ENCODE measurements at regions not wholly inside any gene's neighbourhood (a gene's known extent, or its start where the extent isn't known, plus 50 kb on each side); places are given as distances from the start of the nearest gene placed in this dataset.

DNA sequence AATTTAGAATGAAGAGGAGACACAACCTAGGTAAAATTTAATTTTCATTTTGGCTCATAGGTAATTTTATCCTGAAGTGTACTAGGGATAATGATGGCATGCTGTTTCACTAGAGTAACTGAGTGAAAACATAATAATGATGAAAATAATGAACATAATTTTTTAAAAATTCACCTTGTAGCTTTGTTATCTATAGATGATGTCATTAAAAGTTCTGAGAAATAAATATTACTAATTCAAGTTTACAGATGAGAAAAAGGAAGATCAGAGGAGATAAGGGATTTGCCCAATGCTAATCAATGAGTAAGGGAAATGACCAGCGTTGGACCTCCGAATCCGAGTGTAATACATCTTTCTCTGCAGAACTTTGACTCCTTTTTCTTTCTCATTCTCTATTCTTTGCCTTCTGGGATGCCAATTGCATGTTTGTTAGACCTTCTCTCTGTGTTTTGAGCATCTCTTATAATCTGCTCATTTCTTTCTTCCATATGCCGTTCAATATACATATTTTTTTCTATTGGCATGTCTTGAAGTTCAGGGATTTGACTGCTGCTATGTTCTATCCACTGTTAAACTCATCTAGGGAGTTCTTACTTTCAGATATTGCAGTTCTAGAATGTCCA lies 186.5 kb downstream of the SNX19 start:
- FAIRE-seq = no peak
- no peak for DNase-seq (ENCODE audit: low spot score)

DNA sequence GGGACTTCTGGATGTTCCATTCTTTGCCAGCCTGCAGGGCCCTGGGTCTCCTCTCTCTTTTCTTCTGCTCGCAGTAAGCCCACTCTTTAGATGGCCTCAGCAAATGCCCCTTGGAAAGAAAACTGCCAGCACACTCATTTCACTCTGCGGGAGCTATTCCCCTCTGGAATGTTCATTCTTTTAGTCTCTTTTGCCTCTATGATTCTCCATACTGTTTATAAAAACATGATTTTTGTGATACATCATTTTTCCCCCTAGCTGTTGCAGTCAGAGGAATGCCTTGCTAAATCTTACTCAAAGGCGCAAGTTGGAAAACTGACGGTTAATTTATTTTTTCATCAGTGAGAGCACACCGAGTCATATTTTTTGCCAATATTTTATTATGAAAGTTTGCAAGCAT lies 184.9 kb downstream of the SNX19 start:
- FAIRE-seq = no peak
- no peak for DNase-seq (ENCODE audit: low spot score)

DNA sequence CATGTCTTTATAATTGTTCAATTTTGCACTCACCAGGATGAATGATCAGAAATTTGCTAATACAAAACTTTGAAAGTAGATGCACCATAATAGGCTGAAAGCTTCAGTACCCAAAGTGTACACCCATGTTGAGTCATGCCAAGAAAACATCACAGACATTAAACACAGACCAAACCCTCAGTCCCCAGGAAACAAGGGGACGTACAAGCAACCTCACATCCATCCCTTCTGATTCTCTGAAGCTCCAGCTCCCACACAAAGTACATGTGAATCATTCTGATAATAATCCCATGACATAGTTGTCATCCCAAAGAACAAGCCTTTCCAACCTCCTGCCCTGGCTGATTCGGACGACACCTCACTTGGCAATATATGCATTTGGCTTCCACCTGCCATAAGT lies 183.8 kb downstream of the SNX19 start:
- no peak for DNase-seq (ENCODE audit: low spot score)
- no peak for FAIRE-seq

DNA sequence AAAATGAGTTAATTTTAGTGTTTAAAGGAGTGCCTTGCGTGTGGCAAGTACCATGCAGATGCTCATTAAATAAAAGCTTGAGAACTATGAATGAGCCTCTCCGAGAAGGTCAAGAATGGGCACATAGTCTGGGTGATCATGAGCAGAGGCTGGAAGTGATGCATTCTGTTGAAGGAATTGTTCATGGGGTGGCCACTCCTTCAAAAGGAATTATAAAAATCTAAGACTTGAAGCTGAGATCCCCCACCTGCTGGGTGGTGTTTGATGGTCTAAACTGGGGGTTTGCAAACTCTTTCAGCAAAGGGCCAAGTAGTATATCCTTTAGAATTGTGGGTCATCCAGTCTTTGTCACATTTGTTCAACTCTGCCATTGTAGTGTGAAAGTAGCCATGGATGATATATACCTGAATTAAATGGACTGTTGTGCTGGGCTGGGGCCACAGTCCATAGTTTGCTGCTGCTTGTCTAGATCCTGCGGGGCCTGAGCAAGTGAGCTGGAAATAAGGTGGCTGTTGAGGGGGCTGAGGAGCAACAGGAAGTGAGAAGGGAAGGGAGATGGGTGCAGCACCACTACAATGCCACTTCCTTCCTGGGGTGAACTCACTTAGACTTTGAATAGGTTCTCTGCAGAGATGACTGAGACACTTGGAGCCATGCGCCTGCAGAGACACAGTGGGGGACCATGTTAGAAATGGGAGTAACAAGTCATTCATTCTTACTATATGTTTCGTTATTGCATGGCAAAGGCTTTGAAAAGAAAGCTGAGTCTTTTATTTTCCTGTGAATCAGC lies 179.0 kb downstream of the SNX19 start:
- DNase-seq (ENCODE audit: low spot score) (no peak), FAIRE-seq (no peak)

DNA sequence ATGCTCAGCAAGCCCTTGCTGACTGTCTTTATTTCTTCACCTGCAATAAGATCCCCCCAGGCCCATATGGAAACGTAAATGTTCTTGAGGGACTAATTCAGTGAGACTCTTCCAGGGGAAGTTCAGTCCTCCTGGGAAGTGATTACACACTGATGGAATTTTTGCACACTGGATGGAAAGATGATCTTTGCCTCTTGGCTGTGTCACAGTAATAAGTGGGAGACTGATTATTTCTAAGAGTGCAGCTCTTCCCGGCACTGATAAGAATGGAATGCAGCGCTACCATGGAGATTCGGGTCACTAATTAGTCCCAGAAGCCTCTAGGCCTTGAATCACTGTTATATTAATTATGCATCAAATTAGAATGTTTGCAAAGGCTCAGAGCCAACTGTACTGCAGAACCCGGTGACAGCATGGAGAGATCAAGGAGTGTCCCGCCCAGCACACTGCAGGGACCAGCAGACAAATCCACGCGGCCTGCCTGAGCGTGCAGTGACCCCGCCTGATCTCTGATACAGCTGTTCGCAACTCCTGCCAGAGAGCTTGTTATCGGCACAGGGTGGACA lies 178.3 kb downstream of the SNX19 start:
- no peak for DNase-seq (ENCODE audit: low spot score)

DNA sequence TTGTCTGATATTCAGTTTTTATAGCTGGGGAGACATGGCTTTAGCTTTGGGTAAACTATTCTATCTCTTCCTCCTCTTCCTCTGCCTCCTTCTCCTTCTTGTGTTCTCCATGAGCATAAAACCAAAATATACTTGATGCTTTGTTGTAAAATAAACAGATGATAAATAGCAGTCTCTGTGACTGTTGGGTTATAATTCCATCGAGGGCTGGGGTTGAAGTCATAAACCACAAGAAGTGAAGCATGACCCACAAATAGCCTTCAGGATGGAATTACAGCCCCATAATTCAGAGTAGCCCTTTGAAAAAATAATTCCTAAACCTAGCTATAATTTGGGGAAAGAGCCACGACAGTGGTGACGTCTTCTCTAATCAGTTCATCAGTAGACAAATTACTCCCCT lies 177.7 kb downstream of the SNX19 start:
- DNase-seq (ENCODE audit: low spot score) (no peak), FAIRE-seq (no peak)

More for the DNA sequence above, 178.3 kb downstream of the SNX19 start:
- FAIRE-seq = no peak

DNA sequence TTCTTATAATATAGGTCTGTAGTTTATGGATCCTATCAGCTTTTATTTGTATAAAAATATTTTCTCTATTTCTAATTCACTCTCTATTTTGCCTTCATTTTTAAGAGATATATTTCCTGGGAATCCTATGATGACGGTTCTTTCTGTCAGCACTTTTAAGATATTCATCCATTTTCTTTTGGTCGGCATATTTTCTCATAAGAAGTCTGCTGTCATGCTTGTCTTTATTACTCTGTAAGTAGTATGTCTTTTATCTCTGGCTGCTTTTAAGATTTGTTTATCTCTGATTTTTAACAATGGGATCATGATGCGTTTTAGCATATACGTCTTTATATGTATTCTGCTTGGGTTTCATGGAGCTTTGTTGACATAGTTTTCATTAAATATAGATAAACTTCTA lies 175.5 kb downstream of the SNX19 start:
- DNase-seq (ENCODE audit: low spot score) (no peak), FAIRE-seq (no peak)

DNA sequence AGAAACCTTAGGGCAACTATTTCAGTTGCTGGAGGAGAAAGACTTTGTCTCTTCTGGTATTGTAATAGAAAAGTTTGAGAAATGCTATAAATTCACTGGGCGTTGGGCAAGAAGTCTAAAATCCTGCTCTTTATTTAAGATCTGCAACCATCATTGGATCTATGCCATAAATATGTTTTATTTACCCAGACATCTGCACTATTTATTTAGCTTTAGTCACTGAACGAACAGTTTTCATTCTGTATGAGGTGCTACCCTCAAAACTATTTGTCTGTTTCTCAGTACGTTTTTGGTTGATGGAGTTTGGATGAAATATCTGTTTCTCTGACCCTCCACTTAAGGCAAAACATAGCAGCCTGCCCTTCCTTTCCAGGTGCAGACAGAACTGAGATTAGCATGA lies 171.5 kb downstream of the SNX19 start:
- DNase-seq (ENCODE audit: low spot score) (no peak), FAIRE-seq (no peak)

DNA sequence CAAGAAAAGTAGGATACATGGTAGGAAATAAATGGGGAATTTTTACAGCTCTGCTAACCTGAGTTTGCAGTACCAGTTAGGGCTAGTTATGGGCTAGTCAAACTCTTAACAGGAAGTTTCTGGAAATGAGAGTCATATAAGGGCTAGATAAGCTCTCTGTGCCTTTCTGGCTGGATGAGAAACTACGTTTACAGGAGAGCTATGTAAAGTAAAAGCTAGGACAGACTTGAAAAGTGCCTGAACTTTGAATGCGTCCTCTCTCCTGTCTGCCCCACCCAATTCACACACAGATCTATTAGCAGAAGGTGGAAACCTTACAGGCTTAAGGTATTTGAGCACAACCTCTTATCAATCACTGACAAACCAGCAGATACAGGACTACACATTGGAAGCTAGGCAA lies 167.1 kb downstream of the SNX19 start:
- FAIRE-seq (no peak), DNase-seq (ENCODE audit: low spot score) (no peak)

DNA sequence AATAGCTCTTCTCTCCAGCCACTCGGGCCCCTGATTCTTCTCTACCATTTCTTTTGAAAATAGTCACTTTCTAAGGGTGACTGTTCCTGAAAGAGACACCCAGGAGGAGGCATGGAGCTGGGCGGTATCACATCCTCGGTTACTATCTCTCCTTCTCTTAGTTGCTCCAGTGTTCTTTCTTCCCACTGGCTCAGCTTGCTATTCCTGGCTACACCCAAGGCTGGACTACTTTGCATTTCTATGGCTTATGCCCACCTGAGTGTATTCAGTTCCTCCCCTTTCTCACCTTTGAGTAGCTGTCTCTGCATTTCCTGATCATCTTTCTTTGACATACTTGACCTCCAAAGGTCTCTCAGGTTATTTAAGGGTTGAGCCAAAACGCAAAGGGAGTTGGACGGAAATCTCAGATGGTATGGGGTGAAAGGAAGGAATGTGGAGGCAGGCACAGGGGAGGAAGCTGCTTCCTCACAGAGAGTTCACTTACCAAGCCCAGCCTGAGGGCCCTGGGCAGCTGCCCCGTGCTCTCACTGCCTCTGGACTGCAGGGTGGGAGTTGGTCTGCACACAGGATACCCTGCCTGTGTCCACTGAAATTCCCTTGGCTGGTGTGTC lies 155.7 kb downstream of the SNX19 start:
- FAIRE-seq = no peak
- no peak for DNase-seq (ENCODE audit: low spot score)

DNA sequence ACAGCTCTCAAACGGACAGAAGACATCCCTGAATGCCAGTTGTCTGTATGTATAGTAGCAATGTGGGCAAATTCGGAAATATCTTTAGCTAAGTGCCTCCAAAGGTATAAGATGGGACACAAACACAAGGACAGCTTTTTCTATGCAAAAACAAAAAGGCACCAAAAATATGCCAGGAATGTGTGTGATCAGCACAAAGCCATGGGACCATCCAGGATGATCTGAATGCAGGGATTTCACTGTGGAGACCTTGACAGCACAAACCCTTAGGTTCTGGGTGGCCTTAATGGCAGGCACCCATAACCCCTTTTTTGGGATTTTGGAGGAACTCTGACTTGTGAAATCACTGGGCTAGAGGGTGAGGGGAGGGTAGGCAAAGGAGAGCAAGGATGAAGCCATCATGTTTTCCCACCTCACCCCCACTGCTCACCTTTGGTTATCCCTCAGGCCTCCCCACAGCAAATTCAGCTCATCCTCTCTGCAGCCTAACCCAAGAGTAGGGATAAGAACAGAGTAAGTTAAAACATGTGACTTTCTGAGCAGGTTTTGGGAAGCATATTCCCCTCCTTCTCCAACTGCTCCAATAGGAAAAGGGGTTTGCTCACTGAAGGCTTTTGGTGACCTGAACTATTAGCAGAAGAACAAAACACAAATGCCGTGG lies 154.6 kb downstream of the SNX19 start:
- no peak for DNase-seq (ENCODE audit: low spot score)
- no peak for FAIRE-seq

DNA sequence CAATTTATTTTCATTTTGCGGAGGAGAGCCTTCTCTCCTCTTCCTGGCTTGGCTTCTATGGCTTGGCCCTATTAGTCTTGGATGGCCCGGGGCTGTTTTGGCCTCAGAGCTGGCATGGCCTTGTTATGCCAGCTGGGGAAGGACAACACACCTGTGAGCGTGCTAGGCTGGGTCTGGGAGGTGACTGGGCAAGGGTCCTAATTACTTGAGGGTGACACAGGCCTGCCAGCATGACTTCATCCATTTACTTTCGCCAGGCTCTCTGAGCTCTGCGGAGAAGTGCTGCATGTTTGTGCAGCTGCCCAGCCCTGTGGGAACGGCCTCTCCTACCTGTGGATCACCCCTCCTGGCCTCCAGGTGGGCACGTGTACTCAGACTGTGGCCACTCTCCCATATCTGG lies 153.6 kb downstream of the SNX19 start:
- no peak for FAIRE-seq
- no peak for DNase-seq (ENCODE audit: low spot score)

DNA sequence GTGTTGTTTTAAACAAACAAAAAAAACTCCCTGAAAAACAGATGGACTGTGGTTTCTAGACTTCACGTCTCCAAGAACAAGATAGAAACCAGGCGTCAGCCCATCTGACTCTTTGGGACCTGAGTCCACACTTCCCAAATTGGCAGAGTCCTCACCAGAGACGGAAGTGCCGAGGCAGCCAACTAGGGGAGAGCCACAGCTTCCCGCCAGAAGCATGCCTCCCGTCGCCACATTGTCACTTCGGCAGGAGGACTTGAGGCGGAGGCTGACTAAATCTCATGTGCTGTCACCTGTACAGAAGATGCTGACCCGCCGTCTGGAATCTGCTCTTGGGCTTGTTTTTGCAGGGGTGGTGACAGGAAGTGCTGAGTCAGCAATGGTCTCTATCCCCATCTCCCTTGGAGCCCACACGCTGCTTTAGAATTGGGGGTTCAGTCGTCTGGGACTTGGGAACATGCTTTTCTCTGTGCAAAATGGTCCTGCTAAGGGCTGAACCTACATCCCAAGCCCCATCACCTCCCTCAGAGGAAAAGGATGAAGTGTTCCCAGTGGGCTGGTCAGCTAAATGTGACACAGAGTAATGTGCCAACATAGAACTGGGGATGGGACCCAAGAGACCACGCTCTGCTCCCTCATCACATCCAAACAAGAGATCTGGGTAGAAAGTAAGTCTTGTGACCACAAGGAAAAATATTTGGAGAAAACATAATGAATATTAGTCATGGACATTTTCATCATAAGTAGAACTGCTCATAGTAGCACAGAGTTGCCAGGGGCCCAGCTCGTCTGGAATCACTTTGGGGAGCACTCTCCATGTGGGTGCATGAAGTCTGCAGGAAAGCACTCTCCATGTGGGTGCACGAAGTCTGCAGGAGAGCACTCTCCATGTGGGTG lies 152.9 kb downstream of the SNX19 start:
- FAIRE-seq (no peak), DNase-seq (ENCODE audit: low spot score) (no peak)

DNA sequence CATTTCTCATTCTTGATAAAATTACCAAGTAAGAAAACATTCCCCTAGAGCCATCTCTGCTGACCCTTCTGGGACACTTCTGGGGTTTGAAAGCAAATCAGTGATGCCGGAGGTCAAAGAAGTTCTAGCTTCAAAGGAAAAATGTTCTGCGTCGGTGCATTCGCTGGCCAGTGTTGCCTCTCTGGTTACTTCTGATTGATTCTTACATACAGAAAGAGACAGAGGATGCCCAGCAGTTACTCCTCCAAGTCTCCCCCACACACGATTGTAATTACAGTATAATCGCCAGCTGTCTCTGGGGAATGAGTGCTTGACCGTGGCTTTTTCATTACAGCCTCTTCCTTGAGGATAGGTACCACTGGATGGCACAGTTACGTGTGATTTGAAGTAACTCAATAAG lies 150.9 kb downstream of the SNX19 start:
- DNase-seq (ENCODE audit: low spot score) (no peak), FAIRE-seq (no peak)

DNA sequence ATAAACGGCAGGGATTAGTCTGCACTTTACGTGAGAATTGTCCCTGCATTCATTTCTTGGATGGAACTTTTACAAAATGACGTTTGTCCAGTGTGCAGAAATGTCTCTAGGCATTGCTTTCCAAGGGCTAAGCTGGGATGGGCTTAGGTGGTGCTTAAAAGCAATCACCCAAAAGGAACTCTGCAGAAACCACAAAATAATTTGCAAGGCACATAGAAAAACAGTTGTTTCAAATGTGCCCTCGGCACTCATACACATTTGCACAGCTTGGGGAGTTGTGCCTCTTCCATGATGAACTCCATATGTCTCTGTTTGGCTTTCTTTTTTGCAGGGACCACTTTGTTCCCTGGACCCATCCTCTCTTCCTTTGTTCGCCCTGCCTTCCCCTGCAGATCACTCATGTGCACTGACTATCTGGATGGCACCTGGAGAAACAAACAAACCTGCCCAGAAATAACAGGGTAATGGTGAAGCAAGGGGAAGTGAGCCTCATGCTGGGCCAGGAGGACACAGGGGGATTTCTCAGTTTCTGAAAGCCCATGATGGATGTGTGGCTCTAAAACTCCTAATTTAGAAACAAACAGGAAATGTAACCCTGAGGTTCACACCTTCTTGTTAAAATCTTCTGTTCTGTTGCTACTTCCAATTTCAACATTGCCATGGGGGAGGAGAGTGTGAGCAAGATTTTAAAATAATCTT lies 150.2 kb downstream of the SNX19 start:
- DNase-seq (ENCODE audit: low spot score) = no peak
- no peak for FAIRE-seq

DNA sequence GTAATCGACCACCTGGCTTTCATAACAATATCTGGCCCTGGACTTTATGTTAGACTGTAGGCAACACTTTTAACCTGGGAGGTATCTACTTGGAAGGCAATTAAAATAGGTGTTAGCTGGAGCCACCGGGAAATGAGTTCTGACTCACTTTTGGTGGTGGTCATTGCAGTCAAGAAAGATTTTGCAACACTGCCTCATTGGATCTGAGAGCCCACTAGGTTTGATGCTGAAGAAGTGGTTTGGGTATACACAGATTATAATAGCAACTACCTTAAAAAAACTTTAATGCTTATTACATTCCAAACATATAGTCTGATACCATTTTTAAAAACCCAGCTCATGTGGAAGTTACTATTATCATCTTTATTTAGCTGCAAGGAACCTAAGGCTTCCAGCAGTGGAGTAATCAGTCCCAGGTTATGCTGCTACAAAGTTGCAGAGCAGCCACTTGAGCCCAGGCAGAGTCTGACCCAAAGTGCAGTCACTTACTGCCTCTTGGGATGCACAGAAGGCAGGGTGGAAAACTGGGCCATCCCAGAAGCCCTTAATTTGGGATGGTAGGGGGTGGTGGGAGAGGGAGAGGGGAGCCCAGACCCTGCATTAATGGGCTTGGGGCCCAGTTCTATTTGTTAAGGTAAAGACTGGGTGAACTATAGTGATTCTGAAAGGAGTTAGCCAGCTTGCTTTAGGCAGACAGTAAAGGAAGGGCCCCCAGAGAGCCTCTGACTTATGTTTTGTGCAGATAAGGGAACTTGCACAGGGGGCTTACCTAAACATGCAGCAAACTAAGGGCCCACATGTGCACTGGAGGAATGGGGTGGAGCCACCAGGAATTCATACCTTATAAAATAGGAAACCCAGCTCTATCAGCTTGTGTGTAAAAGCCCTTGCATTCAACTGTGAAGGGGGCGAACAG lies 149.4 kb downstream of the SNX19 start:
- no peak for DNase-seq (ENCODE audit: low spot score)
- FAIRE-seq = no peak

DNA sequence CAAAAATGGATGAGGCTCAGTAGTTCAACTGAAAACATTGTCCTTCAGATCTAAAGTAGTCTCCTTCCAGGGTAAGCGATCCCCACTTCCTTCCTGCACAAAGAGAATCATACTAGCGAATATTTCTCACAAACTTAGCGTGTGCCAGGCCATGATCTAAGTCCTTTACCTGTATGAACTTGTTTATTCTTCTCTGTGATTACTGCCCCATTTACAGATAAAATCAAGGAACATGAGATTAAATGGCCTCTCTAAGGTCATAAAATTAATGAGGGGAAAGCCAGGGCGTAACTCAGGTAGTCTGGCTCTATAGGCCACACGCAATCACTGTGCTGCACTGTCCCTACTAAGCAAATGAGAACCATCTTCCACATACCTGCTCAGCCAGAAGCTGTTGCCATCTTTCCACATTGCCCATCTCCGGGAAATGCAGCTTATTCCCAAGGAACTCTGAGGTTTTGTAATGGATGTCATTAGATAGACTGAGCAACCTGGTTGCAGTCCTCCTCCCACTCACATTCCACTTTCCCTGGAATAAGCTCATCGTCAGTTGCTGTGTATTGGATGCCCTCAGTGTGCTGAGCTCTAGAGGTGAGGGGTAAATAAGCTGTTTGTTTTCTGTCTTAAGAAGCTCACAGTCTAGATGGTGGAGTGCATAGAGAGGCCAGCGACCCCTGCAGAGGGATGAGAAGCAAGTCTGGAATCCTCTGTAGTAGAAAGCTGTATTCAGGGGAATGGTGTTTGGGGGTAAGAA lies 146.3 kb downstream of the SNX19 start:
- FAIRE-seq = no peak
- DNase-seq (ENCODE audit: low spot score) = no peak

DNA sequence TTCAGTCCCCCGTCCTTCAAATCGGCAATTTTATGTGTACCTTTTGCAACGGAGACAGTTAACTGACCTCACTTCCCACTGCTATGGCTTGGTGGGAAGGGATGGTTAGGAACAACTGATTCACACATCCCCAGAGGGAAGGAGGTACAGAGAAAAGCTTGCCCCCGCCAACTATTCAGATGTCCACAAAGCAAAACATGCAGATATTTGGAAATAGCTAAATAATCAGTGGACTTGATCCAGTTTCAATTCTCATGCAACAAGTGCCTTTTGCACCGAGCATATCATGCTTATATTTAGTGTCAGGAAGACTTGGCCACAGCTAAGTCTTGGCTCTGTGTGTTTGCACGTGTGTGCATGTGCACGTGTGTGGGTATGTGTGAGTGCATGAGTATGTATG lies 144.6 kb downstream of the SNX19 start:
- DNase-seq (ENCODE audit: low spot score) = no peak
- peak; percentile 81 for FAIRE-seq

All from urothelium cell line (cell line).